Occipital lobe (tissue), 1 donor: ENCODE measurements at regions not wholly inside any gene's neighbourhood (a gene's known extent, or its start where the extent isn't known, plus 50 kb on each side); places are given as distances from the start of the nearest gene placed in this dataset.

Source experiments
- DNase-seq: peaks from one replicate; lab custom pipeline; 2025; lab: John Stamatoyannopoulos, UW

GRCh38 chr2:103268841-103269498 is 507.1 kb downstream of the TMEM182 start:
- DNase-seq, result no peak

- no peak for DNase-seq
Observed at GRCh38 chr2:103276869-103277268, 515.0 kb downstream of the TMEM182 start.

DNA sequence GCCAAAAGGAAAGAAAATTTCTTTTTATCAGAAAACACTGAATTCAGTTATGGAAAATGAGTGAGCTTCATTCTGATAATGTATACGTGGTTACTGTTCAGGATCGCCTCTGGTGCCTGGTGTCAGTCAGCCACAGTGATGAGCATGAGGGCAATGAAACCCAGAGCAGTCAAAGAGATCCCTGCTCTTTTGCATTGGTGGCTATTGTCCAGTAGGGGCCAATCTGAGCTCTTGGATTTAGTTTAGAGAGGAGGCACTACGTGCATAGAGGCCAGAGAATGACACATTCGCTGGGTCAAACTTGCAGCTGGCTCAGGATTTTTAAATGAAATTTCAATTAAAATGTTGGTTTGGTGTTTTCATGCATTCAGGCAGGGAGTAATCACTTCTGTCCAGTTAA is 522.9 kb downstream of the TMEM182 start:
- DNase-seq, result no peak

DNA sequence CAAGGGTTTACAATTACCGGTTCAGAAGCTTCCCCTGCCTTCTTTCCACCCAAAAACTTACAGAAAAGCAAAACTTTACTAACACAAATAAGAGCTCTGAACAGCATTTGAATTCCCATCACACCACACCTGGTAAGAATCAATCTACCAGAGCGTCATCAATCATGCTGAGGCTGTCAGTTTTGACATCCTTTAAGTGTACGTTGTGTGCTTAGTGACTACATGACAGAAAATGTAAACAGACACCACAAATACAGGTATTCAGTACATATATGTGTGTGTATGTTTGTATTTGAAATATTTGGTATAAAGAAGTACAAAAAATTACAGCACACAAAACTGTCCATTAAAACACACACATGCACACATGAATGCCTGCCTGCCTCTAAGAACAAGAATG is 523.5 kb downstream of the TMEM182 start:
- DNase-seq, result no peak

- no peak for DNase-seq
Observed at GRCh38 chr2:103287746-103288145, 525.9 kb downstream of the TMEM182 start.

GRCh38 chr2:103288696-103289095 is 526.9 kb downstream of the TMEM182 start:
- no peak for DNase-seq

DNA sequence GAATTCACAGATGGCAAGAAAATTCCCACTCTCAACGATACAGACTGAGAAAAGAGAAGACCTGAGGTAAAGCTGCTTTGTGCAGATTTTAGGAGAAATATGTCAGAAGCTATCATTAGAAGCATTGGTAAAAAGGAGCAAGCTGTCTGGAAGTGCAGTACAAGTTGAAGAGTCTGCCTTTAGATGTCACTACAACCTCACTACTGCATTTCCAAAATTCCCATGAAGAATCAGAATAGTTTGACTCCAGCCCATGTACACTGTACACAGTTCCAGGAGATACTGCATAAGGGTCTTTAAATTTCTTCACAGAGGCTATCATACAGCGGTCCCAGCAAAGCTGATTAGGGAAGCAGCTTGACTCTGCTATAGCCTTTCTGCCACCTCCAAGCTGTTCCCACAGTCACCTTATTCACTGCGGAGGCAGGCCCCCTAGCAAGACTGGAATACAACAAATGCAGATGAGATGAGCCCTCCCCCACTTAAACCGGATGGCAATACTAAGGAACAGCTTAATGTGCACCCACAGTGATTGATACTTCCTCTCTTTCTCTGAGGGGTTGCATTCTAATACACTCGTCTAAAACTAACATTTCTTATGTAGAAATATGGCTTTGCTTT is 527.4 kb downstream of the TMEM182 start:
- DNase-seq, result no peak

GRCh38 chr2:103292573-103292972 is 530.7 kb downstream of the TMEM182 start:
- no peak for DNase-seq

GRCh38 chr2:103293067-103293741 is 531.4 kb downstream of the TMEM182 start:
- no peak for DNase-seq

GRCh38 chr2:103293742-103294077 is 531.9 kb downstream of the TMEM182 start:
- DNase-seq, result no peak

DNA sequence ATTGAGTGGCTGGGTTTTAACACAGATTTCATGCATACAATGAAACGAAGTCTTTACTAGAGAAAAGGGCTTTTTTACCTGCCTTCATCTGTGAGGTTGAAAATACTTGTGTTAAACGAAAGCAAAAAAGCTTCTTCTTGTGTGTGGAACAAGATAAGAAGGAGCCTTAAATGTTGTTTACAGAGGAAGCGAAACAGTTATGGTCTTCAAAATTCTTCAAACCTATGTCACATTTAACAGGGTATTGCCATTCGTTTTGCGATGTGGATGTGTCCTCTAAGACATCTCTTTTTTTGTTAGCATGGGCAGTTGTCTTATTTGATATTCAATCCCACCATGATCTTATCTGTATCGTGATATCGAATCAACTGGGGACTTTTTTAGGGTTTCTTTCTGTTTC is 532.6 kb downstream of the TMEM182 start:
- DNase-seq, result no peak

DNA sequence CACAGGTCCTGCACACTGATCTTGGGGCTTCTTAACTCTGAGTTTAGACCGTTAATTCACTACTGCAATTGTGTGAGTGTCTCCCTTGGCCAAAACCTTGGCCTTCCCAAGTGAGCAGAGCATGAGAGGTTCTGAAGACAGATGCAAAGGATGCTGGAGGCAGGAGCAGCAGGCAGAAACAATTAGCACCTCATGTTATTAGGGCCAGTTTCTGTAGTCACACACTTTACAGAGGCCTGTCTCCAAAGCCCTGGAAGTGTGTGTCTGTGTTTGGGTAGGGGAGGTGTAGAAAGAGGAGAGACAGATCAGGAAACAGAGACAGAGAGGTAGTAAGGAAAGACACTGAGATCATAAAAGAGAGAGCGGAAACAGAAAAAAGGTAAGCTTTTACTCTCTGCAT is 533.8 kb downstream of the TMEM182 start:
- no peak for DNase-seq

GRCh38 chr2:103324671-103325070 is 562.8 kb downstream of the TMEM182 start:
- DNase-seq, result no peak

- DNase-seq, result no peak
Observed at GRCh38 chr2:103327386-103327785, 565.6 kb downstream of the TMEM182 start.

DNA sequence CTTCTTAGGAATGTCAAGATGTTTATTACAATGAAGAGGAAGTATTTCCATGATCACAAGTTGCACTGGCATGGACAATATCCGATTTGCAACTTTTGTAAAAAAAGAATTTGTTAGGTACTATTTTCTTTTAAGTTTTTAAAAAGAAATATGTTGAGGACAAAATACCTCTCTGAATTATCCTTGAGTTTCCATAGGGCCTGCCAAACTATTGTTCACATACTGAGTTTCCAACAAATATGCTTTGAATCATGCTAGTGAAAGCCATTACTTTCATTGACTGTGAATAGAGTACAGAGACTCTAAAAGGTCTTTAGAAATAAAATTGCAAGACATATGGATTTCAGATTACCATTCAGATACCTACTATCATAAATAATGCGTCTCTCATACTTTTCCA is 566.1 kb downstream of the TMEM182 start:
- DNase-seq, result no peak

- no peak for DNase-seq
Observed at GRCh38 chr2:103335403-103335802, 573.6 kb downstream of the TMEM182 start.

- no peak for DNase-seq
Observed at GRCh38 chr2:103338819-103339218, 577.0 kb downstream of the TMEM182 start.

DNA sequence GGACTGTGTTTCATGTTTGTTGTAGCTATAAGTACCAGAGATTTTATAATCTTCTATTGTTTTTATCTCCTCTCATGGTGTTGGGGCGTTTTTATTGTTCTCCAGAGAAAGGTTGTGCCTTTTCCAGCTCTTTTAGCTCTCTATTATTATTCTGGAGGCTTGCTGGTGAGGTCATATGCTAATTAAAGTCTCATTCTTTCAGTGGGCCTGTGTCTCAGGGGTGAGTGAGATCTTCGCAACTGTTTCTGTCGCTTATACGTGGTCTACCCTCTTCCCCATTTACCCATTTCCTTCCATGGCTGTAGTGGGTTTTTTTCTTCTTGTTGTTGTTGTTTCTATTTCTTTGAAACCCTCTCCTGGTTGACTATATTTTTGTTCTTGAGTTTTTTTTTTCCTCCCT is 584.9 kb downstream of the TMEM182 start:
- no peak for DNase-seq

DNA sequence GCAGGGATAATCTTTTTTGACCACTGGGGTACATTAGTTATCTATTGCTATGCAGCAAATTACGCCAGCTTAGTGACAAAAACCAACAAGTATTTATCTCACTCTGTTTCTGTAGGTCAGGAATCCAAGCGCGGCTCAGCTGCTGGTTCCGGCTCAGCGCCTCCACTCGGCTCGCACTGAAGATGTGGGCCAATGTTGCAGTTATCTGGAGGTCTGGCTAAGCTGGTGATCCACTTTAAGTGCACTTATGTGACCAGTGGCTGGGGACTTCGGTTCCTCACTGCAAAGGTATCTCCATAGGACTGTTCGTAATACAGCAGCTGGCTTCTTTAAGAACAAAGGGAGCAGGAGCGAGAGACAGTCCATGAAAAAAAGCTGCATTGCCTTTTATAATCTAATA is 591.9 kb downstream of the TMEM182 start:
- no peak for DNase-seq

DNA sequence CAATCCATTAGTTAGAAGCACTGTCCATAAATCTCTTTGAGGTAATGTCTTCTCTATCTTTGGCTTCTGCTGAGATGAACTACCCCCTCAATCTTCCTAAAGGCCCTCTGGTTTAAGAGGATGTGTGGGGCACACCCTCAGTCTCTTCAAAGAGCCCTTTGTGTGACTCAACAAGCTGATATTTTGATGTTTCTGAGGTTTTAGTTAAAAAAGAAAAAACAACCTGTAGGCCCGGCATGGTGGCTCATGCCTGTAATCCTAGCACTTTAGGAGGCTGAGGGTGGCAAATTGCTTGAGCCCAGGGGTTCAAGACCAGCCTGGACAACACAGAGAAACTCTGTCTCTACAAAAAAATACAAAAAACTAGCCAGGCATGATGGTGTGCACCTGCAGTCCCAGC is 593.5 kb downstream of the TMEM182 start:
- DNase-seq, result no peak

- no peak for DNase-seq
Observed at GRCh38 chr2:103361712-103362111, 599.9 kb downstream of the TMEM182 start.

GRCh38 chr2:103363639-103364038 is 601.8 kb downstream of the TMEM182 start:
- no peak for DNase-seq

GRCh38 chr2:103364177-103364576 is 602.3 kb downstream of the TMEM182 start:
- DNase-seq, result no peak
